Islet precursor cell (in vitro differentiated cells): ENCODE measurements at regions not wholly inside any gene's neighbourhood (a gene's known extent, or its start where the extent isn't known, plus 50 kb on each side); places are given as distances from the start of the nearest gene placed in this dataset.
"Not testable (repeated sequence)": the region's sequence is repeated elsewhere in the genome, so short reads cannot be mapped to it uniquely, and the experiment has no call there.

Experiments used
- DNase-seq: peaks from one replicate; pipeline ENCODE4 v3.0.0-alpha.2; 2018

DNA sequence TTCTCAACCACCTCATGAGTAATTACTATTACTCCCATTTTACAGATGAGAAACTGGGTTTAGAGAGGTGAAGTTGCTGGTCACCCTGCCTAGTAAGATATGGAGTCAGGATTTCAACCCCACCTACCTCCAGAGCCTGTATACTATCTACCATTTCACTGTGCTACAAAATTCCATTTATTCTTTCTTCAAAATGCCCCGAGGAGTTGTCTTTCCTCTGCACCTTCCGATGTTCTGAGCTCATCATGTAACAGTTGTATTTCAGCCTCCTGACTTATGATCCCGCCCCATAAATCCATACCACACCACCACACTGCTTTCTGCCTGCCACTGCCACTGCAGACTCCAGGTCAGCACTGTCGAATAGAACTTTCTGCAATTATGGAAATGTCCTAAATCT is 71.3 kb upstream of the SLC25A36 start:
- no peak for DNase-seq

- DNase-seq, result no peak
Observed at GRCh38 chr3:140871022-140871421, 70.6 kb upstream of the SLC25A36 start.

- not testable (repeated sequence) for DNase-seq
Observed at GRCh38 chr3:140872165-140872564, 69.5 kb upstream of the SLC25A36 start.

GRCh38 chr3:140883428-140884040 is 58.1 kb upstream of the SLC25A36 start:
- DNase-seq, result no peak

DNA sequence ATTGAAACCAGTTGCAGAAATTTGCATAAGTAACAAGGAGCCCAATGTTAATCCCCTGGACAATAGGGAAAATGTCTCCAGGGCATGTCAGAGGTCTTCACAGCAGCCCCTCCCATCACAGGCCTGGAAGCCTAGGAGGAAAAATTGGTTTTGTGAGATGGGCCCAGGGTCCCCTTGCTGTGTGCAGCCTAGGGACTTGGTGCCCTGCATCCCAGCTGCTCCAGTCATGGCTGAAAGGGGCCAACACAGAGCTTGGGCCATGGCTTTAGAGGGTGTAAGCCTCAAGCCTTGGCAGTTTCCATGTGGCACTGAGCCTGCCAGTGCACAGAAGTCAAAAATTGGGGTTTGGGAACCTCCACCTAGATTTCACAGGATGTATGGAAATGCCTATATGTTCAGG is 55.9 kb upstream of the SLC25A36 start:
- DNase-seq, result not testable (repeated sequence)
